Esophagus muscularis mucosa (tissue), 4 donors: ENCODE measurements at regions not wholly inside any gene's neighbourhood (a gene's known extent, or its start where the extent isn't known, plus 50 kb on each side); places are given as distances from the start of the nearest gene placed in this dataset.

ENCODE experiments used
- EP300 ChIP-seq: sonication (generic); formaldehyde crosslinking; IDR thresholded peaks from one replicate; pipeline ENCODE4 v1.6.1; 2017; ENCODE audit warnings: antibody characterized with exemption
- POLR2A ChIP-seq: fragments of 450-650 bp; IDR thresholded peaks from one replicate; pipeline ENCODE4 v1.6.1; 2017; ENCODE audit warnings: antibody characterized with exemption, moderate library complexity, mild to moderate bottlenecking, low read depth
- POLR2AphosphoS5 ChIP-seq, 2 donors: sonication (generic); formaldehyde crosslinking; IDR thresholded peaks; one replicate each; pipeline ENCODE4 v1.6.1; 2017; ENCODE audit warnings: antibody characterized with exemption in 2 of 2
- TF ChIP-seq, protein P1 (sequence below), 3 experiments: fragments of 200-600 bp in 2 of 3; fragments of 450-650 bp in 1 of 3; sonication (generic) in 2 of 3; IDR thresholded peaks; one replicate each; pipeline ENCODE4 v1.5.1; 2017 to 2019; ENCODE audit warnings: antibody characterized with exemption in 3 of 3, mild to moderate bottlenecking in 2 of 3, moderate library complexity in 1 of 3

DNA sequence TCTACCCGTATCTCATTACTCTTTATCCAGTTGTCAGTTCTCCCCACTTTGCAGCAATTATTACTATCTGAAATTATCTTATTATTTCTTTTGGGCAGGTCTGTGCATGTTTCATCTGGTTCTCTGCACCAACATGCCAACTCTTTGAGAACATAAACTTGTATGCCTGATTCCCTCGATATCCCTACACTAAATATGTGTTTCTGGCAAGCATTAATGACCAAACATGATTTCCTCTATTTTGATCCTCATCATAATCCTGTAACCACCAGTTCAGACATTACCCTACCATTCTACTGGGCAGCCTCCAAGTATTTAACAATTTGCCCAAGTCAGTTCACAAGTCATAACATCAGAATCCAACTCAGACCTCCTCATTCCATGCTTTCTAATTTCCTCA lies 426.1 kb downstream of the FOXO1 start:
- TF ChIP-seq POLR2AphosphoS5 (IDR thresholded peaks at IDR 0.05) (no peak), POLR2A (no peak), EP300 (no peak)
- TF ChIP-seq, protein P1, sequence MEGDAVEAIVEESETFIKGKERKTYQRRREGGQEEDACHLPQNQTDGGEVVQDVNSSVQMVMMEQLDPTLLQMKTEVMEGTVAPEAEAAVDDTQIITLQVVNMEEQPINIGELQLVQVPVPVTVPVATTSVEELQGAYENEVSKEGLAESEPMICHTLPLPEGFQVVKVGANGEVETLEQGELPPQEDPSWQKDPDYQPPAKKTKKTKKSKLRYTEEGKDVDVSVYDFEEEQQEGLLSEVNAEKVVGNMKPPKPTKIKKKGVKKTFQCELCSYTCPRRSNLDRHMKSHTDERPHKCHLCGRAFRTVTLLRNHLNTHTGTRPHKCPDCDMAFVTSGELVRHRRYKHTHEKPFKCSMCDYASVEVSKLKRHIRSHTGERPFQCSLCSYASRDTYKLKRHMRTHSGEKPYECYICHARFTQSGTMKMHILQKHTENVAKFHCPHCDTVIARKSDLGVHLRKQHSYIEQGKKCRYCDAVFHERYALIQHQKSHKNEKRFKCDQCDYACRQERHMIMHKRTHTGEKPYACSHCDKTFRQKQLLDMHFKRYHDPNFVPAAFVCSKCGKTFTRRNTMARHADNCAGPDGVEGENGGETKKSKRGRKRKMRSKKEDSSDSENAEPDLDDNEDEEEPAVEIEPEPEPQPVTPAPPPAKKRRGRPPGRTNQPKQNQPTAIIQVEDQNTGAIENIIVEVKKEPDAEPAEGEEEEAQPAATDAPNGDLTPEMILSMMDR (IDR thresholded peaks at IDR 0.05) = no peak
